Keratinocyte (primary cell): ENCODE measurements at regions not wholly inside any gene's neighbourhood (a gene's known extent, or its start where the extent isn't known, plus 50 kb on each side); places are given as distances from the start of the nearest gene placed in this dataset.

Source experiments
- DNase-seq: peaks from one replicate; pipeline ENCODE4 v3.0.0-alpha.2; 2011; ENCODE audit warnings: low read depth, missing footprints, low spot score
- FAIRE-seq: peaks from 2 replicates; lab custom pipeline; 2011; peaks lifted over from hg19 to GRCh38; lab: Jason Lieb, UNC
- H2AFZ ChIP-seq: 2 replicates; pipeline ENCODE4 v1.6.0; 2012; ENCODE audit warnings: low read length, control low read depth, inconsistent platforms; ENCODE audit not compliant: control insufficient read depth
- H3K27ac ChIP-seq: 2 replicates; pipeline ENCODE4 v1.5.1; 2011; ENCODE audit warnings: low read length; ENCODE audit not compliant: control insufficient read depth, insufficient read depth
- H3K27me3 ChIP-seq: 3 replicates; pipeline ENCODE4 v1.6.0; 2011; ENCODE audit warnings: low read length; ENCODE audit not compliant: control insufficient read depth, insufficient read depth; ENCODE audit errors: extremely low read depth
- H3K36me3 ChIP-seq, 2 experiments: 2 replicates in 1 of 2; 3 replicates in 1 of 2; pipeline ENCODE4 v1.5.1; 2011; ENCODE audit warnings: low read length in 2 of 2, mild to moderate bottlenecking in 1 of 2; ENCODE audit not compliant: control insufficient read depth in 2 of 2, insufficient read depth in 2 of 2; ENCODE audit errors: extremely low read depth in 1 of 2
- H3K4me1 ChIP-seq: 3 replicates; pipeline ENCODE4 v1.5.1; 2011; ENCODE audit warnings: low read length; ENCODE audit not compliant: control insufficient read depth, insufficient read depth; ENCODE audit errors: extremely low read depth
- H3K4me2 ChIP-seq: 3 replicates; pipeline ENCODE4 v1.6.0; 2011; ENCODE audit warnings: low read depth, low read length; ENCODE audit not compliant: control insufficient read depth, insufficient read depth; ENCODE audit errors: extremely low read depth
- H3K4me3 ChIP-seq, 3 experiments: fragments of 200-600 bp in 1 of 3; sonication (generic) in 1 of 3; 2 replicates in 2 of 3; 3 replicates in 1 of 3; pipeline ENCODE4 v1.5.1; 2011 to 2016; ENCODE audit warnings: low read length in 3 of 3, mild to moderate bottlenecking in 3 of 3, control low read depth in 2 of 3, inconsistent platforms in 1 of 3, low read depth in 1 of 3, mixed read lengths in 1 of 3, mixed run types in 1 of 3, moderate library complexity in 1 of 3; ENCODE audit not compliant: control insufficient read depth in 2 of 3, insufficient read depth in 2 of 3; ENCODE audit errors: extremely low read depth in 1 of 3
- H3K79me2 ChIP-seq: 2 replicates; pipeline ENCODE4 v1.6.0; 2012; ENCODE audit warnings: low read length; ENCODE audit not compliant: control insufficient read depth, insufficient read depth
- H3K9ac ChIP-seq: 3 replicates; pipeline ENCODE4 v1.6.0; 2011; ENCODE audit warnings: low read length; ENCODE audit not compliant: control insufficient read depth, insufficient read depth; ENCODE audit errors: extremely low read depth
- H3K9me1 ChIP-seq: 3 replicates; pipeline ENCODE4 v1.6.0; 2011; ENCODE audit warnings: low read length; ENCODE audit not compliant: control insufficient read depth, insufficient read depth; ENCODE audit errors: extremely low read depth
- H3K9me3 ChIP-seq: 2 replicates; pipeline ENCODE4 v1.5.1; 2012; ENCODE audit warnings: low read depth, low read length; ENCODE audit not compliant: control insufficient read depth
- H4K20me1 ChIP-seq: 3 replicates; pipeline ENCODE4 v1.6.0; 2011; ENCODE audit warnings: low read length; ENCODE audit not compliant: control insufficient read depth, insufficient read depth; ENCODE audit errors: extremely low read depth
- CTCF ChIP-seq, 3 experiments: IDR thresholded peaks in 1 of 3; conservative IDR thresholded peaks in 1 of 3; optimal IDR thresholded peaks in 1 of 3; 2 replicates in 2 of 3; 3 replicates in 1 of 3; pipeline versions ENCODE3 to v1.5.1; 2011; ENCODE audit warnings: low read length in 3 of 3, mild to moderate bottlenecking in 3 of 3, moderate library complexity in 2 of 3, control low read depth in 1 of 3, inconsistent platforms in 1 of 3; ENCODE audit not compliant: insufficient read depth in 2 of 3; ENCODE audit errors: extremely low read depth in 1 of 3
- EZH2 ChIP-seq: IDR thresholded peaks from one replicate; pipeline ENCODE4 v1.6.1; 2012; ENCODE audit warnings: inconsistent platforms, mild to moderate bottlenecking, low read length, moderate library complexity
- dilution Hi-C: fragments of 300-500 bp; cut with MboI; formaldehyde crosslinking; loops from one replicate; pipeline ENCODE4 v1.7.0; 2020; ENCODE audit warnings: low sequenced_read_pairs; ENCODE audit not compliant: extremely low pct_ligation_motif_present

DNA sequence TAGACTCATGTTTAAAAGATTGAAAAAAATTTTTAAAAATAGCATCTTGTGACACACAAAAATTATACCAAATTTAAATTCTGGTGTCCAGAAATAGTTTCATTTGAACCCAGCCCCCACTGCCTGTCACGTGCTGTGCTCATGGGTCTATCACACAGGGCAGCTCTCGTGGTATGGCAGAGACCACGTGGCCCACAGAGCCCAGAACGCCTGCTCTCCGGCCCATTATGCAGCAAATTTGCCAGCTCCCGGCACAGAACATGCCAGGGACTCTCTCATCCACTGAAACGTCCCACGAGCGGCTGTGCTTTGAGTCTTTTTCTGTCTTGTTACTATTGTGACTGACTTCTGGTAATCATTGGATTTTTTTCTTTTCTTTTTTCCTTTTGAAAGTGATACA is 224.3 kb downstream of the TTLL2 start:
- Histone ChIP-seq H3K9ac (no peak overlapping the region), H4K20me1 (no peaks in the 10 kb centered on the region), H3K36me3 (no peaks in the 10 kb centered on the region), H3K9me3 (peaks cover 1% of the 10 kb centered on the region), H3K27ac (no peak overlapping the region), H3K4me1 (no peaks in the 10 kb centered on the region), H2AFZ (no peak overlapping the region), H3K27me3 (no peaks in the 10 kb centered on the region), H3K79me2 (no peaks in the 10 kb centered on the region), H3K4me2 (no peak overlapping the region), H3K4me3 (no peak overlapping the region), H3K9me1 (no peaks in the 10 kb centered on the region)
- TF ChIP-seq EZH2 = no peak
- no peak for TF ChIP-seq CTCF (optimal IDR thresholded peaks at IDR 0.05 in 1 of 3, IDR thresholded peaks at IDR 0.05 in 1 of 3, conservative IDR thresholded peaks at IDR 0.05 in 1 of 3; ENCODE audit: extremely low read depth in 1 of 3, insufficient read depth in 2 of 3, low read length in 3 of 3)
- DNase-seq = no peak
- dilution Hi-C loops = no loop called here
- no peak for FAIRE-seq

DNA sequence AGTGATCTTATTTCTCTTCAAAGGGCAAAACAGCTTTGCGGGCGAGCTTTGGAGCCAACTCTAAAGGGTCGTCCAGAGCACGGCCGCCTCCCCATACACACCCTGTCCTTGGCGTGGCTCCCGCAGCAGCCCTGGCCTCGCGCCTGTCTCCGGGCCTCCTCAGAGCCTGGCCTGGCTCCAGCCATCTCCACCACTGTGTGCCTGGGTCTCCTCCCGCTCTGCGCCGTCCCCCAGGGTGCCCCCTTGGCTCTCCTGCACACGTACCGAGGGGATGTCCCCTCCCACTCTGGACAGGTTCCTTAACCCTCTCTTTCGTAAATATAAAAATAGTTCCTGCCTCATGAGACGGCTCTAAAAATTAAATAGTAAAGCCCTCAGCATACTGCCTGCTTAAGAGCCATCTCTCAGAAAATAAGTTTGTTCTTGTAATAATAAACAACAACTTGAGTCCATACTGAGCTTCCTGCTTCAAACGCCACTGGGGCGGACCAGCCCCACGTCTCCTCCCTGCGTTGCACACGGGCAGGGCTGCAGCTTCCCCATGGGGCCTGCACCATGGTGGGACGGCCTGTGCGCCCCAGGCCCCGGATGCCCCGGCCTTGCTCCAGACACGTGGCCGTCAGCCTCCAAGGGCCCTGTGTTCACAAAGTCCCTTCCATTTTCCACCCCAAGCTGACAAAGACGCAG is 226.2 kb downstream of the TTLL2 start:
- Histone ChIP-seq H3K79me2 (no peaks in the 10 kb centered on the region), H3K4me1 (no peaks in the 10 kb centered on the region), H4K20me1 (no peaks in the 10 kb centered on the region), H3K9me1 (no peaks in the 10 kb centered on the region), H3K27ac (no peak overlapping the region), H3K4me2 (no peak overlapping the region), H3K27me3 (no peaks in the 10 kb centered on the region), H3K9me3 (peaks cover 2% of the 10 kb centered on the region), H3K36me3 (no peaks in the 10 kb centered on the region), H3K4me3 (no peak overlapping the region), H3K9ac (no peak overlapping the region), H2AFZ (no peak overlapping the region)
- dilution Hi-C loops = no loop called here
- no peak for FAIRE-seq
- DNase-seq = no peak
- TF ChIP-seq CTCF (optimal IDR thresholded peaks at IDR 0.05 in 1 of 3, IDR thresholded peaks at IDR 0.05 in 1 of 3, conservative IDR thresholded peaks at IDR 0.05 in 1 of 3; ENCODE audit: extremely low read depth in 1 of 3, insufficient read depth in 2 of 3, low read length in 3 of 3) = no peak
- no peak for TF ChIP-seq EZH2
